GM12878 (cell line): ENCODE measurements at regions not wholly inside any gene's neighbourhood (a gene's known extent, or its start where the extent isn't known, plus 50 kb on each side); places are given as distances from the start of the nearest gene placed in this dataset.

Source experiments
- ATAC-seq: fragments of 200-7000 bp; cut with Tn5 transposase; 3 replicates; pipeline ENCODE4 v1.9.1; 2020; ENCODE audit warnings: mild to moderate bottlenecking, moderate library complexity
- BruUV-seq: library from RNA; stranded (reverse); fragments of 400-500 nt; replicated peaks from 2 replicates; lab custom pipeline; 2021; lab: Mats Ljungman, UMichigan
- CTCF ChIA-PET: fragments of 300-600 bp; sonication (Branson Sonifier 250); formaldehyde crosslinking; extraction: SDS; loops from one replicate; lab custom pipeline; 2021; ENCODE audit warnings: inconsistent platforms; lab: Yijun Ruan, JAX
- POLR2A ChIA-PET: fragments of 350-600 bp; formaldehyde crosslinking; extraction: SDS; loops from one replicate; lab custom pipeline; 2021; ENCODE audit warnings: inconsistent platforms; lab: Charles Lee
- RAD21 ChIA-PET: fragments of 300-600 bp; sonication (Branson Sonifier 250); formaldehyde crosslinking; loops from one replicate; lab custom pipeline; 2023; ENCODE audit warnings: antibody characterized with exemption; ENCODE audit not compliant: unreplicated experiment; lab: Charles Lee
- SMC1A ChIA-PET: fragments of 300-600 bp; sonication (Branson Sonifier 250); formaldehyde crosslinking; loops from one replicate; lab custom pipeline; 2023; ENCODE audit not compliant: unreplicated experiment, uncharacterized antibody; lab: Charles Lee
- DNase-seq: peaks from one replicate; pipeline ENCODE4 v3.0.0-alpha.2; 2011; ENCODE audit warnings: low read depth, low spot score
- FAIRE-seq: peaks from 3 replicates; lab custom pipeline; 2011; peaks lifted over from hg19 to GRCh38; lab: Jason Lieb, UNC
- H2AFZ ChIP-seq: 2 replicates; pipeline ENCODE4 v1.6.0; 2011; ENCODE audit warnings: low read depth, low read length, control low read depth; ENCODE audit not compliant: control insufficient read depth
- H3K27ac ChIP-seq: 2 replicates; pipeline ENCODE4 v1.5.1; 2011; ENCODE audit warnings: control low read depth; ENCODE audit not compliant: control insufficient read depth, insufficient read depth
- H3K27me3 ChIP-seq, 2 experiments: replicated peaks in 1 of 2; 2 replicates each; pipeline versions ENCODE4 v1.6.0 to v1.6.1; 2011; ENCODE audit warnings: low read length in 1 of 2; ENCODE audit not compliant: control insufficient read depth in 2 of 2, insufficient read depth in 2 of 2
- H3K36me3 ChIP-seq, 2 experiments: 2 replicates each; pipeline ENCODE4 v1.5.1; 2011; ENCODE audit warnings: low read length in 1 of 2; ENCODE audit not compliant: control insufficient read depth in 2 of 2, insufficient read depth in 2 of 2
- H3K4me1 ChIP-seq: 2 replicates; pipeline ENCODE4 v1.6.1; 2011; ENCODE audit warnings: mild to moderate bottlenecking, low read length, moderate library complexity, mixed read lengths; ENCODE audit not compliant: control insufficient read depth, insufficient read depth
- H3K4me2 ChIP-seq: 2 replicates; pipeline ENCODE4 v1.6.0; 2011; ENCODE audit warnings: control low read depth; ENCODE audit not compliant: control insufficient read depth, insufficient read depth
- H3K4me3 ChIP-seq: fragments of 200-600 bp; sonication (generic); 2 replicates; pipeline ENCODE4 v1.5.1; 2016
- H3K79me2 ChIP-seq: 2 replicates; pipeline ENCODE4 v1.6.0; 2011; ENCODE audit warnings: low read length; ENCODE audit not compliant: control insufficient read depth, insufficient read depth
- H3K9ac ChIP-seq: 2 replicates; pipeline ENCODE4 v1.8.0; 2011; ENCODE audit warnings: low read length, control low read depth, mixed read lengths; ENCODE audit not compliant: control insufficient read depth, insufficient read depth
- H3K9me3 ChIP-seq: replicated peaks from 3 replicates; pipeline ENCODE4 v1.5.1; 2011; ENCODE audit warnings: mild to moderate bottlenecking, low read length; ENCODE audit not compliant: control insufficient read depth, insufficient read depth
- H4K20me1 ChIP-seq: 2 replicates; pipeline ENCODE4 v1.6.0; 2011; ENCODE audit not compliant: control insufficient read depth, insufficient read depth
- CTCF ChIP-seq, 3 experiments: IDR thresholded peaks in 2 of 3; conservative IDR thresholded peaks in 1 of 3; 2 replicates each; pipeline ENCODE4 v1.5.1; 2011; ENCODE audit warnings: low read depth in 3 of 3, low read length in 3 of 3, mild to moderate bottlenecking in 3 of 3, control low read depth in 2 of 3, moderate library complexity in 2 of 3, inconsistent platforms in 1 of 3, mixed read lengths in 1 of 3; ENCODE audit not compliant: control insufficient read depth in 2 of 3, insufficient read depth in 1 of 3; ENCODE audit errors: extremely low read depth in 1 of 3
- EGR1 ChIP-seq, 2 experiments: IDR thresholded peaks; 1 replicate in 1 of 2; 2 replicates in 1 of 2; pipeline ENCODE4 v1.6.1; 2011 to 2012; ENCODE audit warnings: low read depth in 2 of 2, low read length in 2 of 2, borderline replicate concordance in 1 of 2, mild to moderate bottlenecking in 1 of 2, moderate library complexity in 1 of 2
- HDGF ChIP-seq: fragments of 450-650 bp; IDR thresholded peaks from 2 replicates; pipeline ENCODE4 v1.6.1; 2016; ENCODE audit warnings: antibody characterized with exemption
- KAT2A ChIP-seq: conservative IDR thresholded peaks from 2 replicates; pipeline ENCODE4 v1.6.1; 2011; ENCODE audit warnings: low read depth, low read length; ENCODE audit not compliant: control insufficient read depth
- KDM1A ChIP-seq: fragments of 200-600 bp; sonication (generic); IDR thresholded peaks from 2 replicates; pipeline ENCODE4 v1.6.1; 2016; ENCODE audit warnings: borderline replicate concordance
- MEF2B ChIP-seq: fragments of 450-650 bp; IDR thresholded peaks from 2 replicates; pipeline ENCODE4 v1.6.1; 2018; ENCODE audit warnings: mild to moderate bottlenecking, moderate library complexity; ENCODE audit not compliant: partially characterized antibody, poor library complexity, severe bottlenecking
- MTA2 ChIP-seq: fragments of 450-650 bp; IDR thresholded peaks from 2 replicates; pipeline ENCODE4 v1.6.1; 2016; ENCODE audit warnings: low read depth, mild to moderate bottlenecking, moderate library complexity
- MTA3 ChIP-seq: IDR thresholded peaks from 2 replicates; pipeline ENCODE4 v1.6.1; 2012; ENCODE audit warnings: low read length, inconsistent platforms, borderline replicate concordance
- NFYB ChIP-seq: IDR thresholded peaks from 2 replicates; pipeline ENCODE4 v1.6.1; 2011; ENCODE audit warnings: low read depth, mild to moderate bottlenecking, low read length, improper control_type of control experiment, moderate library complexity; ENCODE audit not compliant: insufficient read depth
- PML ChIP-seq: IDR thresholded peaks from 2 replicates; pipeline ENCODE4 v1.6.1; 2012; ENCODE audit warnings: low read length, inconsistent platforms
- RB1 ChIP-seq: fragments of 450-650 bp; formaldehyde crosslinking; IDR thresholded peaks from 2 replicates; pipeline ENCODE4 v1.6.1; 2017; ENCODE audit warnings: mild to moderate bottlenecking, borderline replicate concordance
- STAT3 ChIP-seq: IDR thresholded peaks from 2 replicates; pipeline ENCODE4 v1.6.1; 2011; ENCODE audit warnings: low read depth, low read length, improper control_type of control experiment
- TBL1XR1 ChIP-seq: IDR thresholded peaks from 2 replicates; pipeline ENCODE4 v1.6.1; 2012; ENCODE audit warnings: low read depth, low read length, improper control_type of control experiment
- YBX1 ChIP-seq: fragments of 450-650 bp; IDR thresholded peaks from 2 replicates; pipeline ENCODE4 v1.6.1; 2016; ENCODE audit warnings: antibody characterized with exemption
- WGBS: methylation state at CpG from one replicate; pipeline ENCODE4 v1.1.6; 2016; ENCODE audit warnings: low lambda C conversion rate; ENCODE audit not compliant: insufficient replicate concordance, insufficient coverage; ENCODE audit errors: missing lambda C conversion rate; 5-methylcytosine and 5-hydroxymethylcytosine counted together
- in situ Hi-C: fragments of 300-500 bp; cut with MboI; formaldehyde crosslinking; loops from 9 replicates; pipeline ENCODE4 v1.14.3; 2018; ENCODE audit warnings: mixed read lengths
- intact Hi-C: fragments of 100-400 bp; cut with micrococcal nuclease; formaldehyde crosslinking; loops from one replicate; pipeline ENCODE4 v1.14.2; 2022; ENCODE audit not compliant: unreplicated experiment

- CTCF ChIA-PET: interaction anchor here (2.0 kb wide), 1 partner anchor 14 kb away, joined by 7 read pairs; no protein-coding TSS in a partner anchor
Observed at GRCh38 chr9:22654833-22655232, 208.2 kb downstream of the DMRTA1 start.

GRCh38 chr9:22657713-22658112 is 211.1 kb downstream of the DMRTA1 start:
- no peak overlapping the region for H3K4me2 ChIP-seq
- 0% methylated on average over 1 of the region's 1 CpG for WGBS
- intact Hi-C loops: no loop called here
- ChIA-PET SMC1A (no interaction called here), POLR2A (no interaction called here), CTCF (no interaction called here), RAD21 (no interaction called here)
- no peaks in the 10 kb centered on the region for H3K4me1 ChIP-seq
- H4K20me1 ChIP-seq: no peaks in the 10 kb centered on the region
- ATAC-seq: no peak
- no TSS peak for BruUV-seq
- no peak for FAIRE-seq
- H3K27me3 ChIP-seq: no peaks in the 10 kb centered on the region
- no peaks in the 10 kb centered on the region for H3K9me3 ChIP-seq
- DNase-seq: no peak
- H3K9ac ChIP-seq: no peak overlapping the region
- no peak overlapping the region for H2AFZ ChIP-seq
- H3K27ac ChIP-seq: no peak overlapping the region
- TF ChIP-seq PML (no peak), STAT3 (no peak), MEF2B (no peak), MTA2 (no peak), NFYB (no peak), EGR1 (IDR thresholded peaks at IDR 0.05; ENCODE audit: borderline replicate concordance in 1 of 2, low read depth in 2 of 2, low read length in 2 of 2) (no peak), TBL1XR1 (no peak), KDM1A (no peak), YBX1 (no peak)
- no peaks in the 10 kb centered on the region for H3K79me2 ChIP-seq
- no peaks in the 10 kb centered on the region for H3K36me3 ChIP-seq
- in situ Hi-C loops: no loop called here
- no peak overlapping the region for H3K4me3 ChIP-seq

More at GRCh38 chr9:22654833-22655232, 208.2 kb downstream of the DMRTA1 start:
- no peak for TF ChIP-seq HDGF
- no peak for TF ChIP-seq MTA3
- TF ChIP-seq RB1: no peak
- no peak for TF ChIP-seq KAT2A
- no peak for TF ChIP-seq CTCF (IDR thresholded peaks at IDR 0.05 in 2 of 3, conservative IDR thresholded peaks at IDR 0.05 in 1 of 3; ENCODE audit: control insufficient read depth in 2 of 3, extremely low read depth in 1 of 3, insufficient read depth in 1 of 3, low read depth in 3 of 3, low read length in 3 of 3)
- no peak overlapping the region for H2AFZ ChIP-seq
- ChIA-PET RAD21 (no interaction called here), POLR2A (no interaction called here), SMC1A (no interaction called here)
- H4K20me1 ChIP-seq: no peaks in the 10 kb centered on the region
- intact Hi-C loops (no loop called here), in situ Hi-C loops (no loop called here)
- H3K9me3 ChIP-seq: no peaks in the 10 kb centered on the region
- H3K9ac ChIP-seq: no peak overlapping the region
- H3K4me2 ChIP-seq: no peak overlapping the region
- no peak overlapping the region for H3K27ac ChIP-seq
- H3K4me3 ChIP-seq: no peak overlapping the region
- ATAC-seq (no peak), FAIRE-seq (no peak), DNase-seq (no peak)
- no peaks in the 10 kb centered on the region for H3K4me1 ChIP-seq
- no TSS peak for BruUV-seq
- H3K79me2 ChIP-seq: no peaks in the 10 kb centered on the region
- no peaks in the 10 kb centered on the region for H3K27me3 ChIP-seq
- no peaks in the 10 kb centered on the region for H3K36me3 ChIP-seq
